ENCODE measurements at regions not wholly inside any gene's neighbourhood (a gene's known extent, or its start where the extent isn't known, plus 50 kb on each side); places are given as distances from the start of the nearest gene placed in this dataset.

- Histone ChIP-seq H3K36me3 (ENCODE audit: control insufficient read depth, insufficient read depth, low read length) (no peaks in the 10 kb centered on the region), H3K4me1 (peaks cover 8% of the 10 kb centered on the region; the same call in 1 of the 2 replicates), H3K9me3 (no peaks in the 10 kb centered on the region), H3K27me3 (replicated peaks; ENCODE audit: control insufficient read depth, insufficient read depth, low read length) (no peaks in the 10 kb centered on the region), H3K4me3 (ENCODE audit: low read depth, low read length) (no peak overlapping the region)
- ChIA-PET CTCF (interaction anchor here (0.5 kb wide), 1 partner anchor 270 kb away, joined by 3 read pairs; no protein-coding TSS in a partner anchor), POLR2A (no interaction called here)
- Mint-ChIP-seq H3K4me3 (ENCODE audit: unreplicated experiment) (no peak overlapping the region), H3K9me3 (ENCODE audit: unreplicated experiment) (no peaks in the 10 kb centered on the region), H3K27me3 (ENCODE audit: insufficient read depth, unreplicated experiment) (no peaks in the 10 kb centered on the region), H3K27ac (ENCODE audit: unreplicated experiment) (no peak overlapping the region), H3K4me1 (ENCODE audit: low read depth, unreplicated experiment) (no peaks in the 10 kb centered on the region), H3K36me3 (ENCODE audit: insufficient read depth, unreplicated experiment) (no peaks in the 10 kb centered on the region)
- BruUV-seq (replicated peaks) = no TSS peak
- no peak for DNase-seq
- TF ChIP-seq, protein P1, sequence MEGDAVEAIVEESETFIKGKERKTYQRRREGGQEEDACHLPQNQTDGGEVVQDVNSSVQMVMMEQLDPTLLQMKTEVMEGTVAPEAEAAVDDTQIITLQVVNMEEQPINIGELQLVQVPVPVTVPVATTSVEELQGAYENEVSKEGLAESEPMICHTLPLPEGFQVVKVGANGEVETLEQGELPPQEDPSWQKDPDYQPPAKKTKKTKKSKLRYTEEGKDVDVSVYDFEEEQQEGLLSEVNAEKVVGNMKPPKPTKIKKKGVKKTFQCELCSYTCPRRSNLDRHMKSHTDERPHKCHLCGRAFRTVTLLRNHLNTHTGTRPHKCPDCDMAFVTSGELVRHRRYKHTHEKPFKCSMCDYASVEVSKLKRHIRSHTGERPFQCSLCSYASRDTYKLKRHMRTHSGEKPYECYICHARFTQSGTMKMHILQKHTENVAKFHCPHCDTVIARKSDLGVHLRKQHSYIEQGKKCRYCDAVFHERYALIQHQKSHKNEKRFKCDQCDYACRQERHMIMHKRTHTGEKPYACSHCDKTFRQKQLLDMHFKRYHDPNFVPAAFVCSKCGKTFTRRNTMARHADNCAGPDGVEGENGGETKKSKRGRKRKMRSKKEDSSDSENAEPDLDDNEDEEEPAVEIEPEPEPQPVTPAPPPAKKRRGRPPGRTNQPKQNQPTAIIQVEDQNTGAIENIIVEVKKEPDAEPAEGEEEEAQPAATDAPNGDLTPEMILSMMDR (IDR thresholded peaks at IDR 0.05; ENCODE audit: insufficient read depth in 1 of 2, low read depth in 1 of 2, low read length in 1 of 2, severe bottlenecking in 1 of 2, unreplicated experiment in 1 of 2) = no peak
- intact Hi-C loops (cut with micrococcal nuclease; ENCODE audit: unreplicated experiment) = no loop called here
Observed at GRCh38 chr3:54053882-54054281, 68.5 kb upstream of the CACNA2D3 start.

DNA sequence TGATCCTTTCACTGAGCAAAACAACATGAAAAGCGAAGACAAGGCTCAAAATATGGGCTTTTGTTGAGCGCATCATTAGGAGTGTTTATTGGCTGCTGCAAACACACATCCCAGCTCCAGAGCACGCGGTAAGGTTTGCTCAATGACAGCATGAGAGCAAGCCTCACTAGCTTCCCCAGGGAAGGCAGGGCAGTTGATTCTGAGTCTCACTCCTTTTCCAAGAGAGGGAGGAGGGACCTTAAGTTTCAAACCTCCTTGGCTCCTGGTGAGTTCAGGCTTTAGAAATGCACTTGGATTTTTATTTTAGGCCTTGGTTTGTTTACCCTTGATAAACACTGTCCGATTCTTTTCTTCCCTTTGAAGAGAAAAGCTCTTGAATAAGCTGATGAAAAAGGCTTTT is 69.1 kb upstream of the CACNA2D3 start:
- Histone ChIP-seq H3K27me3 (replicated peaks; ENCODE audit: control insufficient read depth, insufficient read depth, low read length) (no peaks in the 10 kb centered on the region), H3K36me3 (ENCODE audit: control insufficient read depth, insufficient read depth, low read length) (no peaks in the 10 kb centered on the region), H3K9me3 (no peaks in the 10 kb centered on the region), H3K4me3 (ENCODE audit: low read depth, low read length) (no peak overlapping the region), H3K4me1 (peaks cover 8% of the 10 kb centered on the region; the same call in 1 of the 2 replicates)
- Mint-ChIP-seq H3K4me1 (ENCODE audit: low read depth, unreplicated experiment) (no peaks in the 10 kb centered on the region), H3K9me3 (ENCODE audit: unreplicated experiment) (no peaks in the 10 kb centered on the region), H3K27me3 (ENCODE audit: insufficient read depth, unreplicated experiment) (no peaks in the 10 kb centered on the region), H3K27ac (ENCODE audit: unreplicated experiment) (no peak overlapping the region), H3K36me3 (ENCODE audit: insufficient read depth, unreplicated experiment) (no peaks in the 10 kb centered on the region), H3K4me3 (ENCODE audit: unreplicated experiment) (no peak overlapping the region)
- intact Hi-C loops (cut with micrococcal nuclease; ENCODE audit: unreplicated experiment) = no loop called here
- BruUV-seq (replicated peaks) = no TSS peak
- POLR2A ChIA-PET = no interaction called here
- TF ChIP-seq, protein P1 (IDR thresholded peaks at IDR 0.05; ENCODE audit: insufficient read depth in 1 of 2, low read depth in 1 of 2, low read length in 1 of 2, severe bottlenecking in 1 of 2, unreplicated experiment in 1 of 2) = no peak
- CTCF ChIA-PET = no interaction called here
- peak in 1 of 2 experiments; percentile 6 for DNase-seq

GRCh38 chr3:54047568-54047967 is 74.8 kb upstream of the CACNA2D3 start:
- Mint-ChIP-seq H3K36me3 (ENCODE audit: insufficient read depth, unreplicated experiment) (no peaks in the 10 kb centered on the region), H3K4me3 (ENCODE audit: unreplicated experiment) (no peak overlapping the region), H3K4me1 (ENCODE audit: low read depth, unreplicated experiment) (peaks cover 14% of the 10 kb centered on the region), H3K27me3 (ENCODE audit: insufficient read depth, unreplicated experiment) (no peaks in the 10 kb centered on the region), H3K27ac (ENCODE audit: unreplicated experiment) (no peak overlapping the region), H3K9me3 (ENCODE audit: unreplicated experiment) (no peaks in the 10 kb centered on the region)
- TF ChIP-seq, protein P1 (IDR thresholded peaks at IDR 0.05; ENCODE audit: insufficient read depth in 1 of 2, low read depth in 1 of 2, low read length in 1 of 2, severe bottlenecking in 1 of 2, unreplicated experiment in 1 of 2) = no peak
- DNase-seq = no peak
- BruUV-seq (replicated peaks) = no TSS peak
- H3K4me3 ChIP-seq (ENCODE audit: low read depth, low read length) = no peak overlapping the region
- no peaks in the 10 kb centered on the region for H3K36me3 ChIP-seq (ENCODE audit: control insufficient read depth, insufficient read depth, low read length)
- no peaks in the 10 kb centered on the region for H3K9me3 ChIP-seq
- peaks cover 4% of the 10 kb centered on the region; the same call in 1 of the 2 replicates for H3K4me1 ChIP-seq
- no peaks in the 10 kb centered on the region for H3K27me3 ChIP-seq (replicated peaks; ENCODE audit: control insufficient read depth, insufficient read depth, low read length)
- ChIA-PET POLR2A (no interaction called here), CTCF (no interaction called here)
- intact Hi-C loops (cut with micrococcal nuclease; ENCODE audit: unreplicated experiment) = no loop called here

All from Caco-2 (cell line).